GM12875 (cell line): ENCODE measurements at regions not wholly inside any gene's neighbourhood (a gene's known extent, or its start where the extent isn't known, plus 50 kb on each side); places are given as distances from the start of the nearest gene placed in this dataset.

ENCODE experiments used
- H3K4me3 ChIP-seq: one replicate; pipeline ENCODE4 v1.5.1; 2011; ENCODE audit warnings: low read depth, low read length, control low read depth
- TF ChIP-seq, protein P1 (sequence below): IDR thresholded peaks from 2 replicates; pipeline ENCODE4 v1.5.1; 2011; ENCODE audit warnings: low read depth, mild to moderate bottlenecking, control low read depth, inconsistent platforms, low read length, moderate library complexity, borderline replicate concordance; ENCODE audit not compliant: insufficient read depth

DNA sequence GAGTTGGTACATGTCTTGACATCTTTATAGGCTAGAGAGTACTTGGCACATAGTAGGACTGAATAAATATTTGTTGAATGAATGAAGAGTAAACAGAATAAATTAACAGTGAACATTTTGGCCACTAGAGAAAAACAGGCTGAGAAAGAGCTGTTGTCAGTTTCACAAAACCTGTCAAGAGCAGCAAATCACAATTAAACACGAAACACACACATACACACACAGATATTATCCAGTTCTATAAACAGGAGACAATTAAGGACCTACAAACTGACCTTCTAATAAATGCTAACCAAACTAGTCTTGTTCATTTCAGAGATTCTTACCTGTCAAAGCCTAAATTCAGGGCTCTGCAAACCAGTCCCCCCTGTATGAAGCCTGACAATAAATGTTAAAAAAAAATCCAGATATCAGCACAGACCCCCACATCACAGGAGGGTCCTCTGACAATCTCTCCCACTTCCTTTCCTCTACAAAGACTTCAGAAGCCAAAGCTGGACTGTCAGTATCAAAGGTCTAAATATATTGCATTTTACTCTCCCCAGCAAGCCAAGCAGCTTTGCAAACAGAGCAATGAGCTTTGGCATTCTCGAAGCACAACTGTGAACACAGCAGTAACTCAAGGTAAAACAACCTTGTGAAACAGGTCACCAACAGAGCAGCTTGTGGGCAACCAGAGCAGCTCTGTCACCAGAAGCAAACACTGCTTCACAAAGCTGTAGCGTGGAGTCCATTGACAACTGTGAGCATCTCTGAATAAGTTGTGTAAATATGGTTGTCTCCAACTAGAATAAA is 229.9 kb downstream of the TBXT start:
- TF ChIP-seq, protein P1, sequence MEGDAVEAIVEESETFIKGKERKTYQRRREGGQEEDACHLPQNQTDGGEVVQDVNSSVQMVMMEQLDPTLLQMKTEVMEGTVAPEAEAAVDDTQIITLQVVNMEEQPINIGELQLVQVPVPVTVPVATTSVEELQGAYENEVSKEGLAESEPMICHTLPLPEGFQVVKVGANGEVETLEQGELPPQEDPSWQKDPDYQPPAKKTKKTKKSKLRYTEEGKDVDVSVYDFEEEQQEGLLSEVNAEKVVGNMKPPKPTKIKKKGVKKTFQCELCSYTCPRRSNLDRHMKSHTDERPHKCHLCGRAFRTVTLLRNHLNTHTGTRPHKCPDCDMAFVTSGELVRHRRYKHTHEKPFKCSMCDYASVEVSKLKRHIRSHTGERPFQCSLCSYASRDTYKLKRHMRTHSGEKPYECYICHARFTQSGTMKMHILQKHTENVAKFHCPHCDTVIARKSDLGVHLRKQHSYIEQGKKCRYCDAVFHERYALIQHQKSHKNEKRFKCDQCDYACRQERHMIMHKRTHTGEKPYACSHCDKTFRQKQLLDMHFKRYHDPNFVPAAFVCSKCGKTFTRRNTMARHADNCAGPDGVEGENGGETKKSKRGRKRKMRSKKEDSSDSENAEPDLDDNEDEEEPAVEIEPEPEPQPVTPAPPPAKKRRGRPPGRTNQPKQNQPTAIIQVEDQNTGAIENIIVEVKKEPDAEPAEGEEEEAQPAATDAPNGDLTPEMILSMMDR, result no peak
- no peak overlapping the region for H3K4me3 ChIP-seq

DNA sequence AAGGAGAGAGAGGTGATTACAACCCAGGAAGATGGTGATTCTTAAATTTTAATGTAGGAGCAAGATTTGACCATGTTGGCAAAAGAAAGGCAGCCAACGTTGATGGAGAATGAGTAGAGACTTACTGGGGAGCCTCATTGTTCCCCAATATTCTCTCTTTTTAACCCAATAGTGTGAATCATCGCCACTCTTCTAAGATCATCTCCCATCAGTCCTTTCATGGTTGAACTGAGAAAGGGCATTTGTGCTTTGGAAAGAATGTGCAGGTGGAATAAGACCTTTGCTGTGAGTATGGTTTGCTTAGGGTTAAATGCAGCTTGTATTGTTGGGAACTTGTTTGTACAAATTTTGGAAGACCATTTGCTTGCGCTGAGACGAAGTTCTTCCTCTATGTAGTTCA is 231.0 kb downstream of the TBXT start:
- H3K4me3 ChIP-seq, result no peak overlapping the region
- TF ChIP-seq, protein P1, result no peak

DNA sequence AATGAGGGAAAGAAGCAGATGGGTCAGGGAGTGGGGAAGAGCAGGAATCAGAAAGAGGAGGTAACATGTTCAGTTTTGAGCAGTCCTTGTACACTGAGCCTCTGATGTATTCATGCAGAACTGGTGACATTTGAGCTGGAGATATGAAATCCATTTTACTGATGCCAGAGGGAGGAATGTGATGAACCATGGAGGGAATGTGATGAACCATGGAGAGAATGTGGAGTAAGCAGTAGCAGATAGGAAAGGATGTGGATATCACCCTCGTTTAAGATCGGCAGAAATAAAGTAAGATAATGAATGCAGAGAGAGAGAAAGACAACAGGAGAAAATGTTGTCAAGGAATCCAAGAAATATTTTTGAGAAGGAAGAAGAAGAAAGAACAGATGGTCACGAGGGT is 231.6 kb downstream of the TBXT start:
- TF ChIP-seq, protein P1, result no peak
- no peak overlapping the region for H3K4me3 ChIP-seq

DNA sequence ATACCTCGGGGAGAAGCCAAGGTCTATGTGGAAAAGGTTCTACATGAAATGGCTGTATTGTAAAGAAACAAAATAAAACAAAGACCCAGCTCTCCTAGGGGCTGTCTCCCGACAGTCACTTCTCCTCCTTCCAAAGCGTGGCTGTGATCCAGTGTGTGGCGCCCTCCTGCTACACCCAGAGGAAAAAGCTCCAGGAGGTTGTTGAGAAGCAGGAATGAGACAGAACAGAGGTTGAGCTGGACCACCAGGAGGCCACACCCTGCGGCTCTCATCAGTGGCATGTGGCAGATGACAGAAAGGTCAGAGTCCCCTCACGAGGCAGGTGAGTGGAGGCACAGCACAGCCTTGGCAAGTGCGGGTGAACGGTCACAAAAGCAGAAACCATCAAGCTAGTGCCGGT is 236.0 kb downstream of the TBXT start:
- TF ChIP-seq, protein P1, result no peak

GRCh38 chr6:165930668-165931214 is 236.9 kb downstream of the TBXT start:
- TF ChIP-seq, protein P1, result no peak
- H3K4me3 ChIP-seq, result no peak overlapping the region

More for the DNA sequence above, 236.0 kb downstream of the TBXT start:
- H3K4me3 ChIP-seq, result no peak overlapping the region

GRCh38 chr6:165929607-165930006 is 238.0 kb downstream of the TBXT start:
- H3K4me3 ChIP-seq, result no peak overlapping the region
- TF ChIP-seq, protein P1, result no peak

- TF ChIP-seq, protein P1, result no peak
- H3K4me3 ChIP-seq, result no peak overlapping the region
Measured at GRCh38 chr6:165926378-165926777, 241.3 kb downstream of the TBXT start.
